B cell (primary cell): ENCODE measurements at regions not wholly inside any gene's neighbourhood (a gene's known extent, or its start where the extent isn't known, plus 50 kb on each side); places are given as distances from the start of the nearest gene placed in this dataset.

ENCODE experiments used
- CTCF ChIP-seq: fragments of 200-600 bp; IDR thresholded peaks from one replicate; pipeline ENCODE4 v1.8.0; 2022; ENCODE audit warnings: antibody characterized with exemption, mild to moderate bottlenecking
- EZH2 ChIP-seq: IDR thresholded peaks from 2 replicates; pipeline ENCODE4 v1.6.1; 2012; ENCODE audit warnings: borderline replicate concordance, low read depth, mild to moderate bottlenecking, moderate library complexity, low read length; ENCODE audit not compliant: insufficient read depth, poor library complexity, severe bottlenecking

GRCh38 chr3:28139288-28139687 is 102.1 kb upstream of the CMC1 start:
- TF ChIP-seq CTCF (no peak), EZH2 (no peak)
